ENCODE measurements at regions not wholly inside any gene's neighbourhood (a gene's known extent, or its start where the extent isn't known, plus 50 kb on each side); places are given as distances from the start of the nearest gene placed in this dataset.

DNA sequence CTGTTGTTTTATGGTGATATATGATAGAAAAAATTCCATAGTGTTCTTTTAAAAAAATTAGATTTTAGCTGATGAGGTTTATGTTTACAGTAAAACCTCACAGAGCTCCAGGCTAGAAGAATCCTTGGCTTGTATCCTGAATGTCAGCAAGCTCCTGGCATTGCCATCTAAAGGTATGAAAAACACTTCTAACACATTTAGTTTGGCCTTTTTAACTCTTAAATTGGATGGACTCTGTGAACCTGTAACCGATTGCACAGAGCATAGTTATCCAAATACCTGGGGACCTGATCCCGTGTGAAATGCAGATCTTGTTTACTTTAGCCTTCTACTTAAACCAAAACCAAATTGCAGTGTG lies 241.1 kb upstream of the DCN start:
- no peaks in the 10 kb centered on the region for H3K36me3 ChIP-seq (ENCODE audit: insufficient read depth)
- H3K79me2 ChIP-seq (ENCODE audit: insufficient read depth, low read depth) = no peaks in the 10 kb centered on the region
- H2AFZ ChIP-seq (ENCODE audit: low read depth) = no peak overlapping the region
- no peak overlapping the region for H3K9ac ChIP-seq
- H3K27me3 ChIP-seq (ENCODE audit: insufficient read depth, low read depth) = no peaks in the 10 kb centered on the region
- no peak overlapping the region for H3K4me3 ChIP-seq (IDR thresholded peaks at IDR 0.05; ENCODE audit: insufficient read depth, low read depth, low read length)
- H4K20me1 ChIP-seq (ENCODE audit: insufficient read depth) = no peaks in the 10 kb centered on the region
- no peaks in the 10 kb centered on the region for H3K4me1 ChIP-seq (ENCODE audit: low read depth, poor library complexity, severe bottlenecking)
- TF ChIP-seq CTCF (conservative IDR thresholded peaks at IDR 0.05; ENCODE audit: low read depth, low read length) = no peak
- no peak overlapping the region for H3K4me2 ChIP-seq
- no peak overlapping the region for H3K27ac ChIP-seq

GRCh38 chr12:91422811-91423692 lies 240.4 kb upstream of the DCN start:
- no peak overlapping the region for H2AFZ ChIP-seq (ENCODE audit: low read depth)
- H3K4me2 ChIP-seq = no peak overlapping the region
- TF ChIP-seq CTCF (conservative IDR thresholded peaks at IDR 0.05; ENCODE audit: low read depth, low read length) = no peak
- H3K9ac ChIP-seq = no peak overlapping the region
- no peaks in the 10 kb centered on the region for H3K36me3 ChIP-seq (ENCODE audit: insufficient read depth)
- no peaks in the 10 kb centered on the region for H3K79me2 ChIP-seq (ENCODE audit: insufficient read depth, low read depth)
- no peaks in the 10 kb centered on the region for H3K27me3 ChIP-seq (ENCODE audit: insufficient read depth, low read depth)
- no peak overlapping the region for H3K27ac ChIP-seq
- H3K4me3 ChIP-seq (IDR thresholded peaks at IDR 0.05; ENCODE audit: insufficient read depth, low read depth, low read length) = no peak overlapping the region
- H4K20me1 ChIP-seq (ENCODE audit: insufficient read depth) = no peaks in the 10 kb centered on the region
- H3K4me1 ChIP-seq (ENCODE audit: low read depth, poor library complexity, severe bottlenecking) = no peaks in the 10 kb centered on the region

DNA sequence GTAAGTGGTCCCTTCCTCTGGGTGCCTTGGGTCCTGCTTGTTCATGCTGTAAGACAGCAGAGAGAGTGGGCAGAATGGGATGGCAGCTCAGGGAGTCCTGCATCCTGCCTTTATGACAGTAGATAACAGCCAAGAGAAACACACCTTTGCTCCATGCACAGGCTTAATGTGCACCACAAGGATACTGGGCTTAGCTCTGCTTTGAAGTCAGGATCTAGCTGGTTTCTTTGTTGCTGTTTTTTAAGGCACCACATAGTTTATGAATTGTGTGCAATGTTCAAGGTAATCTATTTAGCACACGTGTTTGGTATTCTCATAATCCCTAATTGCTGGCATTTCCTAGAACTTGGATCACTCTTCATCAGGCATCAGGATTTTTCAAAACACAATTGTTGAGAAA lies 239.5 kb upstream of the DCN start:
- no peak overlapping the region for H3K27ac ChIP-seq
- no peak for TF ChIP-seq CTCF (conservative IDR thresholded peaks at IDR 0.05; ENCODE audit: low read depth, low read length)
- H2AFZ ChIP-seq (ENCODE audit: low read depth) = no peak overlapping the region
- H3K27me3 ChIP-seq (ENCODE audit: insufficient read depth, low read depth) = no peaks in the 10 kb centered on the region
- H3K4me3 ChIP-seq (IDR thresholded peaks at IDR 0.05; ENCODE audit: insufficient read depth, low read depth, low read length) = no peak overlapping the region
- H3K9ac ChIP-seq = no peak overlapping the region
- H3K4me2 ChIP-seq = no peak overlapping the region
- no peaks in the 10 kb centered on the region for H4K20me1 ChIP-seq (ENCODE audit: insufficient read depth)
- no peaks in the 10 kb centered on the region for H3K36me3 ChIP-seq (ENCODE audit: insufficient read depth)
- no peaks in the 10 kb centered on the region for H3K4me1 ChIP-seq (ENCODE audit: low read depth, poor library complexity, severe bottlenecking)
- no peaks in the 10 kb centered on the region for H3K79me2 ChIP-seq (ENCODE audit: insufficient read depth, low read depth)

- Histone ChIP-seq H3K79me2 (ENCODE audit: insufficient read depth, low read depth) (no peaks in the 10 kb centered on the region), H3K4me1 (ENCODE audit: low read depth, poor library complexity, severe bottlenecking) (no peaks in the 10 kb centered on the region), H3K4me2 (no peak overlapping the region), H3K27ac (no peak overlapping the region), H2AFZ (ENCODE audit: low read depth) (no peak overlapping the region), H3K4me3 (IDR thresholded peaks at IDR 0.05; ENCODE audit: insufficient read depth, low read depth, low read length) (no peak overlapping the region), H3K27me3 (ENCODE audit: insufficient read depth, low read depth) (no peaks in the 10 kb centered on the region), H3K9ac (no peak overlapping the region), H4K20me1 (ENCODE audit: insufficient read depth) (no peaks in the 10 kb centered on the region), H3K36me3 (ENCODE audit: insufficient read depth) (no peaks in the 10 kb centered on the region)
- TF ChIP-seq CTCF (conservative IDR thresholded peaks at IDR 0.05; ENCODE audit: low read depth, low read length) = no peak
Observed at GRCh38 chr12:91419809-91420208, 237.2 kb upstream of the DCN start.

Measured in KMS-11 (cell line).